Activated naive CD8-positive, alpha-beta T cell treated with anti-CD3 and anti-CD28 coated beads, Interleukin-2, amount 50 U/mL, for 24 hours (primary cell): ENCODE measurements at regions not wholly inside any gene's neighbourhood (a gene's known extent, or its start where the extent isn't known, plus 50 kb on each side); places are given as distances from the start of the nearest gene placed in this dataset.
A peak's percentile ranks its signal among the peaks of the same experiment; 100 is the strongest.
"Not testable (repeated sequence)": the region's sequence is repeated elsewhere in the genome, so short reads cannot be mapped to it uniquely, and the experiment has no call there.

Experiments
- ATAC-seq: fragments of 150-1000 bp; cut with Tn5 transposase; one replicate; pipeline ENCODE4 v1.10.0; 2021
- DNase-seq: peaks from one replicate; pipeline ENCODE4 v3.0.0; 2021
- H3K27ac Mint-ChIP-seq: one replicate; pipeline ENCODE4 v1.8.0; 2021; ENCODE audit warnings: mild to moderate bottlenecking, mixed read lengths
- H3K27me3 Mint-ChIP-seq: one replicate; pipeline ENCODE4 v1.8.0; 2021; ENCODE audit warnings: mixed read lengths
- H3K36me3 Mint-ChIP-seq: one replicate; pipeline ENCODE4 v1.8.0; 2021; ENCODE audit warnings: low read depth, mixed read lengths
- H3K4me1 Mint-ChIP-seq: one replicate; pipeline ENCODE4 v1.8.0; 2021; ENCODE audit warnings: mixed read lengths
- H3K4me3 Mint-ChIP-seq: one replicate; pipeline ENCODE4 v1.8.0; 2021; ENCODE audit warnings: mild to moderate bottlenecking, moderate library complexity, mixed read lengths
- H3K9me3 Mint-ChIP-seq: one replicate; pipeline ENCODE4 v1.8.0; 2021; ENCODE audit warnings: mixed read lengths

GRCh38 chr1:176396604-176397395 lies 66.2 kb upstream of the PAPPA2 start:
- DNase-seq, H3K4me3 Mint-ChIP-seq, ATAC-seq, H3K27ac Mint-ChIP-seq, H3K27me3 Mint-ChIP-seq, H3K4me1 Mint-ChIP-seq, H3K36me3 Mint-ChIP-seq, H3K9me3 Mint-ChIP-seq: not testable (repeated sequence)

GRCh38 chr1:176391621-176392020 lies 71.4 kb upstream of the PAPPA2 start:
- ATAC-seq: no peak
- DNase-seq: no peak
- no peaks in the 10 kb centered on the region for H3K27me3 Mint-ChIP-seq
- no peaks in the 10 kb centered on the region for H3K4me1 Mint-ChIP-seq
- no peak overlapping the region for H3K4me3 Mint-ChIP-seq
- no peak overlapping the region for H3K27ac Mint-ChIP-seq
- H3K36me3 Mint-ChIP-seq: no peaks in the 10 kb centered on the region
- peaks cover 8% of the 10 kb centered on the region for H3K9me3 Mint-ChIP-seq

DNA sequence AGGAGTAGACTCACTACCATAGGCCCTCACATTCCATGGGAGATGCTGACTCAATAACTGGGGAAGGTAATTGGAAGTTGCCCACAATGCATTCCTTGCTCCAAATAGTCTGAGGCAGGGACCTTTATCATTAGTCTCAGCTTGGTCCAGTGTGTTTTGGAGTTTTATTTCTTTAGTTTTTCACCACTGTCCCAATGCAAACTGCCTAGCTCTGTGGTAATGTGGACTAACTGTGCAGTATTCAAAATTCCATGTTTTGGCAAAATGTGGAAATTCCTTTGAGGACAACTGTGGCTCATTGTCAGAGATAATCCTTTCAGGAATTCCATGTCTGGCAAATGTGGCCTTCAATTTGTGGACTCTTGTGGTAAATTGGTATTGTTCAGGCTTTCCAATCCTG lies 78.1 kb upstream of the PAPPA2 start:
- Mint-ChIP-seq H3K36me3 (no peaks in the 10 kb centered on the region), H3K9me3 (peaks cover 5% of the 10 kb centered on the region), H3K4me1 (no peaks in the 10 kb centered on the region), H3K27ac (no peak overlapping the region), H3K27me3 (no peaks in the 10 kb centered on the region), H3K4me3 (no peak overlapping the region)
- ATAC-seq (no peak), DNase-seq (no peak)

GRCh38 chr1:176382163-176382562 lies 80.8 kb upstream of the PAPPA2 start:
- Mint-ChIP-seq H3K27me3 (no peaks in the 10 kb centered on the region), H3K27ac (no peak overlapping the region), H3K36me3 (no peaks in the 10 kb centered on the region), H3K4me3 (no peak overlapping the region), H3K9me3 (no peaks in the 10 kb centered on the region), H3K4me1 (no peaks in the 10 kb centered on the region)
- DNase-seq (no peak), ATAC-seq (no peak)

GRCh38 chr1:176379626-176380339 lies 83.2 kb upstream of the PAPPA2 start:
- H3K4me1 Mint-ChIP-seq: no peaks in the 10 kb centered on the region
- no peak overlapping the region for H3K4me3 Mint-ChIP-seq
- DNase-seq (no peak), ATAC-seq (no peak)
- H3K27me3 Mint-ChIP-seq: no peaks in the 10 kb centered on the region
- no peaks in the 10 kb centered on the region for H3K9me3 Mint-ChIP-seq
- no peaks in the 10 kb centered on the region for H3K36me3 Mint-ChIP-seq
- H3K27ac Mint-ChIP-seq: no peak overlapping the region

GRCh38 chr1:176374967-176375569 lies 87.9 kb upstream of the PAPPA2 start:
- no peaks in the 10 kb centered on the region for H3K27me3 Mint-ChIP-seq
- ATAC-seq (peak; percentile 63), DNase-seq (peak; percentile 72)
- H3K4me3 Mint-ChIP-seq: no peak overlapping the region
- no peak overlapping the region for H3K27ac Mint-ChIP-seq
- no peaks in the 10 kb centered on the region for H3K4me1 Mint-ChIP-seq
- H3K9me3 Mint-ChIP-seq: no peaks in the 10 kb centered on the region
- no peaks in the 10 kb centered on the region for H3K36me3 Mint-ChIP-seq

DNA sequence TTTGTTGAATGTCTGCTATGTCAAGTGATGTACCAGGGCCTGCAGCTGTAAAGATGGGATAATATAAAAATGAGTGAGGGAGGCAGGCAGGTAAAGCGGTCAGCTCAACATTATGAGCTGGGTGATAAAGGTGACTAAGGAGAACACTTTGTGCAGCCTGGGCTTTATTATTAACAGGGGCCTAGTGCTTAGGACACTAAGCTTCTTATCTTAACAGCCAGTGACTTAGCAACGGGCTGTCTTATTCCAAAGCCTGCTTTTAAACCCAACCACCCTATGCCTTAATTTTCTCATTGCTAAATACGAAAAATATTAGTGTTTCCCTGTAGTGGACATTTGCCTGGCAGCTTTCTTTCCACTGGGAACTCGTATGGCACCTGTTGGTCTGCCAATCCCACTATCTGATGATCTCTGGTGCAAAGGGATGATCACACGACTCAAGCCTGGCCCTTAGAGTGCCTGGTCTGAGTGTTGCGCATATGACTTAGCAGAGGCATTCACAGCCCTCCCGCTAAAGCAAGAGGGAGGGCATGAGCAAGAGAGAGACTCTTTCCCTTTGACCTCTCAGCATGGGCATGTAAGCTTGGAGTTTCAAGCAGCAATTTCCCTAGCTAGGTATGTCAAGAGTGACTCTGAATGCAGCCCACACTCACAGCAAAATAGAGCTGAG lies 98.6 kb upstream of the PAPPA2 start:
- no peak for DNase-seq
- Mint-ChIP-seq H3K4me1 (no peaks in the 10 kb centered on the region), H3K36me3 (no peaks in the 10 kb centered on the region), H3K4me3 (no peak overlapping the region), H3K9me3 (no peaks in the 10 kb centered on the region), H3K27ac (no peak overlapping the region), H3K27me3 (peaks cover 2% of the 10 kb centered on the region)
- ATAC-seq: no peak

DNA sequence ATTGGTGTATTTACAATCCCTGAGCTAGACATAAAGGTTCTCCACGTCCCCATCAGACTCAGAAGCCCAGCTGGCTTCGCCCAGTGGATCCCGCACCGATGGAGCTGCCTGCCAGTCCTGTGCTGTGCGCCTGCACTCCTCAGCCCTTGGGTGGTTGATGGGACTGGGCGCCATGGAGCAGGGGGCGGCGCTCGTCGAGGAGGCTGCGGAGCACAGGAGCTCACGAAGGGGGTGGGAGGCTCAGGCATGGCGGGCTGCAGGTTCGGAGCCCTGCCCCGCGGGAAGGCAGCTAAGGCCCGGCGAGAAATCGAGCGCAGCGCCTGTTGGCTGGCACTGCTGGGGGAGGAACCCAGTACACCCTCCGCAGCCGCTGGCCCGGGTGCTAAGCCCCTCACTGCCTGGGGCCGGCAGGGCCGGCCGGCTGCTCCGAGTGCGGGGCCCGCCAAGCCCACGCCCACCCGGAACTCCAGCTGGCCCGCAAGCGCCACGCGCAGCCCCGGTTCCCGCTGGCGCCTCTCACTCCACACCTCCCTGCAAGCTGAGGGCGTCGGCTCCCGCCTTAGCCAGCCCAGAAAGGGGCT lies 113.8 kb upstream of the PAPPA2 start:
- not testable (repeated sequence) for DNase-seq, H3K4me1 Mint-ChIP-seq, H3K27me3 Mint-ChIP-seq, H3K36me3 Mint-ChIP-seq, H3K4me3 Mint-ChIP-seq, H3K27ac Mint-ChIP-seq, ATAC-seq
- peaks cover 15% of the 10 kb centered on the region for H3K9me3 Mint-ChIP-seq

GRCh38 chr1:176341656-176342055 lies 121.3 kb upstream of the PAPPA2 start:
- Mint-ChIP-seq H3K27ac (no peak overlapping the region), H3K9me3 (peaks cover 19% of the 10 kb centered on the region), H3K4me3 (no peak overlapping the region), H3K36me3 (no peaks in the 10 kb centered on the region), H3K4me1 (no peaks in the 10 kb centered on the region), H3K27me3 (no peaks in the 10 kb centered on the region)
- no peak for ATAC-seq
- no peak for DNase-seq

DNA sequence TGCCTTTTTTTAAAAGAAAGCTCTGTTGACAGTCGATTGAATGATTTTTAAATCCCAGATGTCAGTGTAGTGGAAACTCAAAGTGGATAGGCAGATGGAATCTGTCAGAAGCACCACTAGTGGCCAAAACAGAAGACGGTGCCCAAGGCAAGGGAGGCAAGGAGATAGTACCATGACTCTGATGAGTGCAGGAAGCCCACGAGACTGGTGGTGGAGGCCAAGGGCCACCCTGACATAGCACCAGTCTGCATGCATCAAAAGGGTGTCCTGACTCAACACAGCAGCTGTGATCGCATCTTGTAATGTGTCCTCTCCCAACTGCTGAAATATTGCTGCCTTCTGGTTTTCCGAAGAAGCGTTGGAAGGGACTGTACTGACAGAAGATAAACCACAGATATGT lies 124.1 kb upstream of the PAPPA2 start:
- Mint-ChIP-seq H3K9me3 (peaks cover 7% of the 10 kb centered on the region), H3K36me3 (no peaks in the 10 kb centered on the region), H3K27me3 (peaks cover 5% of the 10 kb centered on the region), H3K4me3 (no peak overlapping the region), H3K4me1 (no peaks in the 10 kb centered on the region), H3K27ac (no peak overlapping the region)
- no peak for ATAC-seq
- DNase-seq: no peak

DNA sequence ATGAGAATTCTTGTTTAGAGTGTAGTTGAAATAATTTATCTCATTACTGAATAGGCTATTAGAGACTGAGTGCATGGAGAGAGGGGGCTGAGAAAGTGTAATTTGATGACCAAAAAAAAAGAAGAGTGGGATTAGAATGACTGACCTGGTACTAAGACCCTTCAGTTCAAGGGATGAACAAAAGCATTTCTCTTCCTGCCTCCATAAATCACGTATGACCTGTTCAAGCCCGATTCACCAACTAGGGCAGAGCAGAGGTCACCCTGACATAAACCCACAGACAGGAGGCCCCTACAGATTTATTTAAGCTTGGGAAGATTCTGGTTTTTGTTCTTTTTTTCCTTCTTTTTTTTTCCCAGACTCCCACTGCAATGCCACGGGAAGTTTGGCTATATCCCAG lies 123.7 kb upstream of the COP1 start:
- DNase-seq: no peak
- Mint-ChIP-seq H3K9me3 (no peaks in the 10 kb centered on the region), H3K36me3 (no peaks in the 10 kb centered on the region), H3K4me1 (no peaks in the 10 kb centered on the region), H3K27ac (no peak overlapping the region), H3K4me3 (no peak overlapping the region), H3K27me3 (peaks cover 5% of the 10 kb centered on the region)
- ATAC-seq: no peak

DNA sequence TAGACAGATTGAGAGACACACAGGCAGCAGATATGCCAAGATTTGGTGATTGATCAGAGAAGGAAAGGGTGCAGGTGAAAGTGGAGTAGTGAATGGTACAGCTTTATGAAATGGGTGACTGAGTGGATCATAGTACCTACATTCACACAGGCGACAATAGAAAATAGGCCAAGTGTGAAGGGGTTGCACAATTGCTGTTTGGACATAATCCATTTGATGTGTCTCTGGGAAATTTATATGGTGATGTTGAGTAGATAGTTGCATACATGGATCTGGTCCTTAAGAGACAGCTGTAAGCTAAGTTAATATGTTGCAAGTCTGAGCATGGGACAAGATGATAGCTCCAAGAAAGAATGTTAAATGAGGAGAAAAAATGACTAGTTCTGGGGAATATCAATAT lies 118.6 kb upstream of the COP1 start:
- no peak overlapping the region for H3K4me3 Mint-ChIP-seq
- no peaks in the 10 kb centered on the region for H3K9me3 Mint-ChIP-seq
- H3K36me3 Mint-ChIP-seq: no peaks in the 10 kb centered on the region
- no peaks in the 10 kb centered on the region for H3K27me3 Mint-ChIP-seq
- DNase-seq: no peak
- ATAC-seq: no peak
- no peak overlapping the region for H3K27ac Mint-ChIP-seq
- no peaks in the 10 kb centered on the region for H3K4me1 Mint-ChIP-seq

- H3K27ac Mint-ChIP-seq: no peak overlapping the region
- no peaks in the 10 kb centered on the region for H3K9me3 Mint-ChIP-seq
- DNase-seq (no peak), ATAC-seq (no peak)
- peaks cover 2% of the 10 kb centered on the region for H3K27me3 Mint-ChIP-seq
- H3K4me1 Mint-ChIP-seq: no peaks in the 10 kb centered on the region
- no peaks in the 10 kb centered on the region for H3K36me3 Mint-ChIP-seq
- H3K4me3 Mint-ChIP-seq: no peak overlapping the region
Observed at GRCh38 chr1:176323472-176323871, 116.4 kb upstream of the COP1 start.

GRCh38 chr1:176315519-176316220 lies 108.6 kb upstream of the COP1 start:
- Mint-ChIP-seq H3K36me3 (no peaks in the 10 kb centered on the region), H3K27me3 (peaks cover 2% of the 10 kb centered on the region), H3K27ac (no peak overlapping the region), H3K4me1 (no peaks in the 10 kb centered on the region), H3K9me3 (no peaks in the 10 kb centered on the region), H3K4me3 (no peak overlapping the region)
- DNase-seq (no peak), ATAC-seq (no peak)
